HL-60 (cell line): ENCODE measurements at regions not wholly inside any gene's neighbourhood (a gene's known extent, or its start where the extent isn't known, plus 50 kb on each side); places are given as distances from the start of the nearest gene placed in this dataset.

Experiments used
- DNase-seq, 2 experiments: peaks; one replicate each; pipeline ENCODE4 v3.0.0-alpha.2; 2010 to 2020; ENCODE audit warnings: low read depth in 1 of 2, low spot score in 1 of 2
- H3K27ac ChIP-seq: fragments of 250-450 bp; sonication (Bioruptor Pico); replicated peaks from 2 replicates; pipeline ENCODE4 v1.5.1; 2020; ENCODE audit warnings: mild to moderate bottlenecking, moderate library complexity
- H3K27me3 ChIP-seq: fragments of 250-450 bp; sonication (Bioruptor Pico); 2 replicates; pipeline ENCODE4 v1.5.1; 2021; ENCODE audit warnings: mild to moderate bottlenecking, moderate library complexity; ENCODE audit not compliant: insufficient read depth, poor library complexity, severe bottlenecking
- H3K4me3 ChIP-seq: replicated peaks from 2 replicates; pipeline ENCODE4 v1.5.1; 2011; ENCODE audit warnings: mild to moderate bottlenecking, control low read depth, low read length; ENCODE audit not compliant: insufficient read depth
- CTCF ChIP-seq: IDR thresholded peaks from one replicate; pipeline ENCODE4 v1.5.1; 2011; ENCODE audit warnings: low read length, control low read depth, inconsistent platforms; ENCODE audit not compliant: insufficient read depth
- GABPA ChIP-seq: IDR thresholded peaks from 2 replicates; pipeline ENCODE4 v1.6.1; 2012; ENCODE audit warnings: low read depth
- POLR2AphosphoS5 ChIP-seq: IDR thresholded peaks from 2 replicates; pipeline ENCODE4 v1.6.1; 2012; ENCODE audit warnings: low read depth
- REST ChIP-seq: IDR thresholded peaks from 2 replicates; pipeline ENCODE4 v1.6.1; 2012; ENCODE audit warnings: low read depth; ENCODE audit not compliant: insufficient replicate concordance
- SPI1 ChIP-seq: IDR thresholded peaks from 2 replicates; pipeline ENCODE4 v1.6.1; 2012; ENCODE audit warnings: low read depth, mild to moderate bottlenecking, borderline replicate concordance

DNA sequence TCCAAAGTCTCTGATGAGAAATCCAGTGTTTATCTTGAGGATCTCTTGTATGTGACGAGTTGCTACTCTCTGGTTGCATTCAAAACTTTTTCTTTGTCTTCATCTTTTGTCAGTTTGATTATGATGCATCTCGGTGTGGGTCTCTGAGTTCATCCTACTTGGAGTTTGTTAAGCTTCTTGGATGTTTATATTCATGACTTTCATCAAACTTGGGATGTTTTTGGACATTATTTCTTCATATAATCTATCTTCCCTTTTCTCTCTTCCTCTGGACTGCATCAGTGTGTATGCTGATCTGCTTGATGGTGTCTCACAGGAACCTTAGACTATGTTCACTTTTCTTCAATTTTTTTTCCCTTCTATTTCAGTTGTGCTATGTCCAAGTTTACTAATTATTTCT lies 320.4 kb downstream of the TLE3 start:
- H3K27me3 ChIP-seq, result no peaks in the 10 kb centered on the region
- TF ChIP-seq CTCF (no peak), POLR2AphosphoS5 (no peak), GABPA (no peak), SPI1 (no peak), REST (no peak)
- H3K27ac ChIP-seq, result no peak overlapping the region
- no peak for DNase-seq
- H3K4me3 ChIP-seq, result no peak overlapping the region

DNA sequence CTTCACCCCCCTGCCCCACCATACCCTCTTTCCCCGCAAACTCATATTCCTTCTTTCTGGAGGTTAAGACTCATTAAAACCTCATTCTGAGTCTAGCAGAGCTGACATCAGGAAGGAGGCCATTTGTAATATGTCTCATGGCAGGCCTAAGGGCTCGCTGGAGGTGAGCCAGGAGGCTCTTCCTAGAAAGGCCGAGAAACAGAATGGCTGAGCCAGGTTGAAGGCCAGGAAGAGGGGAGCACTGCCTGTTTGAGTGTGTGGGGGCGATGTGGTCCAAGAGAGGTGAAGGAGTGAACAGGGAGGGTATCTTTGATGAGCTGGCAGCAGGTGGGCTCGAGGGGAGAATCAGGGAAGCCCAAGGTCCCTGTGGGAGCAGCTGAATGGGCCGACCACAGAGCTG lies 317.3 kb downstream of the TLE3 start:
- DNase-seq, result no peak
- H3K27me3 ChIP-seq, result no peaks in the 10 kb centered on the region
- H3K4me3 ChIP-seq, result no peak overlapping the region
- TF ChIP-seq REST (no peak), CTCF (no peak), SPI1 (no peak)
- no peak overlapping the region for H3K27ac ChIP-seq

GRCh38 chr15:69780981-69781380 lies 316.7 kb downstream of the TLE3 start:
- H3K27me3 ChIP-seq, result no peaks in the 10 kb centered on the region
- no peak overlapping the region for H3K27ac ChIP-seq
- no peak overlapping the region for H3K4me3 ChIP-seq
- no peak for DNase-seq
- TF ChIP-seq SPI1, result no peak
- no peak for TF ChIP-seq CTCF

DNA sequence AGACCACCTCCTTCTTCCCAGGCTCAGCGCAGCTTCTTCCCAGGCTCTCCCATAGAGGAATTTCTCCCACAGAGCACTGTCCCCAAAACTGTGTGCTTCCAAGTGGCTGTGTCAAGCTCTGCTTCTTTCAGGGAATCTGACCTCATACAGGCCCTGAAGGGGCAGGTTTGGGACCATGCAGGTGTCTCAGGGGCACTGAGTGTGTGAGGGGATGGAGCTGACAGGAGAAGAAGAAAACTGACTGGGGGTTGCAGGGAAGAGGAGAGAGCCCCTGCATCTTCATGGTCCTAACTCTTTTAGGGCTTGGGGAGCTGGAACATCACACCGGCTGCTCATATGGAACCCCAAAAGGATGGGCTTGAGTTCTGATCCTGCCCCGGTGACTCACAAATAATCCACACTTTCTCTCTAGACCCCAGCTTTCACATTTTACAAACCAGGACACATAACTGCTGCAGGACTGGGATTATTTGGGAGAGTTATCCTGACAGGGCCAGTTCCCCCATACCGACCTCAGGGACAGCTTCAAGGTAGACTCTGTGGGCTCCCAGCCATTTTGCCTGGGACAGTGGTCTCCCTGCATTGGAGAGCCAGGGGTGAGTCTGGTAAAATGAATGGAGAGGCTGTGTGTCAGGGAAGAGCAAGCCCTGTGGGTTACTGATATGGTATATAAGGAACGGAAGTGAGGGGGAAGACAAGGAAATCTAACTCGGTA lies 316.1 kb downstream of the TLE3 start:
- DNase-seq, result no peak
- TF ChIP-seq CTCF (no peak), GABPA (no peak), REST (no peak), SPI1 (no peak), POLR2AphosphoS5 (no peak)
- H3K27me3 ChIP-seq, result no peaks in the 10 kb centered on the region

More for the DNA sequence above, 316.1 kb downstream of the TLE3 start:
- Histone ChIP-seq H3K27ac (no peak overlapping the region), H3K4me3 (no peak overlapping the region)
